HK-2 (cell line): ENCODE measurements at regions not wholly inside any gene's neighbourhood (a gene's known extent, or its start where the extent isn't known, plus 50 kb on each side); places are given as distances from the start of the nearest gene placed in this dataset.

Source experiments
- DNase-seq: peaks from one replicate; pipeline ENCODE4 v3.0.0-alpha.2; 2018; ENCODE audit not compliant: unreplicated experiment

DNA sequence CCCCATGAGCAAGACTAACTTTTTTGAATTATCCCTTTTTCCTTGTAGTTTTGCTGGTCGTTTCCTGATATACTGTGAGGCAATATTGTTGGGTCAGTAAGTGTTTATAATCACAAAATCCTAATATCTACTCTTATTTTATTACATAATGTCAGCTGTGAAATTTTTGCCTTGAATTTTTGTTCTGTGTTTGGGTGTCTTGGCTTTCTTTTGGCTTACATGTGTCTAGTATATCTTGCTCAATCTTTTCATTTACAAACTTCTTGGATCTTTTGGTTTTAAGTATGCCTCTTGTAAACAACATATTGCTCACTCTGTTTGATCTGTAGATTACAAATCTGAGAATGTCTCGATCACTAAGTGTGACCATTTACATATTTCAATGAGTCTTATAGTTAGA lies 330.3 kb upstream of the ARGLU1 start:
- no peak for DNase-seq

DNA sequence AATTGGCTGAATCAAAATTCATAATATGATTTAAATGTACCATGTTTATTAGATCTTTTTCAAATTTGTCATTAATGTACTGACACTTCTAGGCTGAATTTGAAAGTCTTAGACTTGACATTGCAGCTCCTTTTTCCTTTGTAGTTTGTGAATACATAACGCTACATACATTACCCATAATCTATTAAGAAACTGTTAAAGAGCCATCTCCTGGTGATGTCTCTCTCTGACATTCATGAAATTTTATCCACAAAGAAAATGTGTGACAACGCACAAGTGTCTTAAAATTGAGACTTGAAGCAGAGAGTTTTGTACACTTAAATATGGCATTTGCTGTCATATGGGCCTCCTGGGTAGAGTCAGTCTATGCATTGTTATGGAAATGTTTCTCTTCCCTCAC lies 320.2 kb upstream of the ARGLU1 start:
- no peak for DNase-seq

DNA sequence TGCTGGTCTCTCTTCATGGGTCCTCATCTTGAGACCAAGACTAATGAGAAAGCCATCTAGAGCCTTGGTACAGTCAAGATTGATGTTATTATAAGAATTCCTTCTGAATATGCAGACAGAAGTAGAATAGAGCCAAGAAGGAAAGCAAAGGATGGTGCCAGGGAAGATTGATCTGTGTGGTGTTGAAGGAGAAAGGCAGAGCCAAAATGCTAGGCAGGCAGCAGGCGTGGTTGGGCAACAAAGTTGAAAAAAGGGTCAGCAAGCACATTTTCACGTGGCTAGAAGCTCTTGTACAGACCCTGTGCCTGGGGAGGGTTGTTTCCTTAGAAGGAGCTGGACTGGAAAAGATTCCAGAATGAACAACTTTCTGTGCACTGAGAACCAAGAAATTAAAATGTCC lies 319.7 kb upstream of the ARGLU1 start:
- DNase-seq = no peak

DNA sequence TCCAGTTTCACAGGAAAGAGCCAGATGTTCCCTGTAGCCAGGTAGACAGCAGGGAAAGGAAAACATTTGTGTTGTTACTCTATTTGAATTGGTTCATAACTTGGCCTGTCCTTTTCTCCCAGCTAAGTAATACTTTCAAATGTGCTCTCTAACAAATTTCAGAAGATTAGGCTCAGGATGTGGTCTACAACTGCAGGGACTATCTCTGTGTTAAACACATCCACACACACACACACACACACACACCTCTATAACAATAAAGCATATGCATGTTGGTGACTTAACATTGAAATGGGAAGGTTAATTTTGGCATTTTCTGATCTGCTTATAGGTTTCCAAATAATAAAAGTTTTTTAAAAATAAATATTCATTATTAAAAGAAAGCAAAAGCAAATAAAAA lies 316.0 kb upstream of the ARGLU1 start:
- DNase-seq = no peak

DNA sequence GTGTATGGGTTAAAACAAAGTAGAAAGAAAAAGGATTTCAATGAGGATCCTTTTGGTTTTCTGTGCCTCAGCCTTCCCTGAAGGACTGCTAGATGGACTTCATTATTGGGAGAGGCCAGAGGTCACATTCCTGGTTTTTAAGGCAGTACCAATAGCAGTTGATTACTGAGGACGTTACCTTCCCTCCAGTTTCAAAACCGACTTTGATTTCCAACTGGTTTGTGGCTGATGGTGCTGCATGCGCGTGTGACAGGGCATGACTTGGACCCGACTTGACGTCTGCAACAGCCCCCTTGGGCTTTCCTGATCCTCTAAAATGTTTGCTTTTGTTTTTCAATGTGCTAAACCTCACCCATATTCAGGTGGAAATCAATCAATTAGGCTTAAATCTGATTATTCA lies 314.3 kb upstream of the ARGLU1 start:
- no peak for DNase-seq

DNA sequence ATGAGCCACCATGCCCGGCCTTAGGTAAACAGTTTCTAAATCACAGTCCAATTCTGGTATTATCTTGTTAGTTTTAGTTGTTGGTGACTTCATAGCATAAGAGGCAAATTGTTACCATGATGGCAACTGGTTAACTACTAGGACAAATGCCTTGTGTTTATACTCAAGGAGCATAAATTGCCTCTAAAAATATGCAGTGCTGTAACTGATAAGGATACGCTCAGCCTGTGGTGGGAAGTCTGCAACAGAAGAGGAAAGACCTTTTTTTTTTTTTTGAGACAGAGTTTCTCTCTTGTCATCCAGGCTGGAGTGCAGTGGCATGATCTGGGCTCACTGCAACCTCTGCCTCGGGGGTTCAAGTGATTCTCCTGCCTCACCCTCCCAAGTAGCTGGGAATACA lies 311.9 kb upstream of the ARGLU1 start:
- DNase-seq = no peak

DNA sequence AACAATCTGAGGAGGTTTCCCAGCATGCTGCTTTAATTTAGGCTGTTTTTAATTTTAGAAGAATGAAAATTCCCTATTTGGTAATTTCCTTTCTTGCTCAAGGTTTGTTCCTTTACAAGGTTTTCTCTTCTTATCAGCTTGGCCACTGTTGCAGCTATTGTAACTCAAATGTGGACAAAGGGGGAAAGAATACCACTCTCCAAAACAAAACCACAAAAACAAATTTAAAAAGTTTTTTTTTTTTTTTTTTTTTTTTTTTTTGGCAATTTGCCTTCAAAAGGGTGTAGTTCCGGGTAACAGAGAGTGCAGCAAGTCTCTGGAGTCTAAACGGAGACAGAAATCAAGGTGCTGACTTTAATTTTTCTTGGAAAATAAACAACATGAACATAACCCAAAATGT lies 306.4 kb upstream of the ARGLU1 start:
- DNase-seq = no peak

DNA sequence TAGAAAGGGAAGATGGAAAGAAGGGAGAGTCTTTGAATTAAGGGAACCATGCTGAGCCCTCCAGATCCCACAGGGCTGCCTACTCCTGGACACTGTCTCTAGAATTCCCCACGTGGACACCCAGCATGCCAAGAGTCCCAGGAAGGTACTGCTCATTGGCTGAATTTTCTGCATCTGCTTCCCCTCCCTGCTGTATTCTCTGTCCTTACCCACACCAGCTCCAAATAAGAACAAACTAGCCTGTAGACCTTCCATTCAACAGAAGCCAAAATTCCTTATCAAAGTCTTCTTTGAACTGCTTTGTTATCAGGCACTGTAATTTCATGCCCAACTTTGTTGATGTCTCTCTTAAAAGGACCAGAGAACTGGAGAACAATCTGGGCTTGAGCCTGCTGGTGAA lies 305.9 kb upstream of the ARGLU1 start:
- no peak for DNase-seq

DNA sequence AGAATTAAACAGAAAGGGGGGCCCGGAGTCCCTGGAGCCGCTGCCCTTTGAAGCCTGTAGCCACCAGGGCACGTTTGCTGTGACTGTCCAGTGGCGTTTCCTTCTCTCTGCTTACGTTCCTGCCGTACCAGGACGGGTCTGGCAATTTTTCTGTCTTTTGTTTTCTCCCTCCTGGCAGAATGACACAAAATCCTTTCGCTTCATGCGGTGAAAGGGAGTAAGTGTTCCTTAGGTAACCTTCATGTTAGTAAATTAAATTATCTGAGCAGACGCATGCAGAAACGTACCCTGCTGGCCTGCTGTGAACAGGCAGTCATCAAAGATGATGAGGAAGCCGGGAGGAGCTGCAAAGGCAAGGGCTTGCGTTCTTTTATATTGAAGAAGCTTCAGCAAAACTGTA lies 299.3 kb upstream of the ARGLU1 start:
- no peak for DNase-seq

DNA sequence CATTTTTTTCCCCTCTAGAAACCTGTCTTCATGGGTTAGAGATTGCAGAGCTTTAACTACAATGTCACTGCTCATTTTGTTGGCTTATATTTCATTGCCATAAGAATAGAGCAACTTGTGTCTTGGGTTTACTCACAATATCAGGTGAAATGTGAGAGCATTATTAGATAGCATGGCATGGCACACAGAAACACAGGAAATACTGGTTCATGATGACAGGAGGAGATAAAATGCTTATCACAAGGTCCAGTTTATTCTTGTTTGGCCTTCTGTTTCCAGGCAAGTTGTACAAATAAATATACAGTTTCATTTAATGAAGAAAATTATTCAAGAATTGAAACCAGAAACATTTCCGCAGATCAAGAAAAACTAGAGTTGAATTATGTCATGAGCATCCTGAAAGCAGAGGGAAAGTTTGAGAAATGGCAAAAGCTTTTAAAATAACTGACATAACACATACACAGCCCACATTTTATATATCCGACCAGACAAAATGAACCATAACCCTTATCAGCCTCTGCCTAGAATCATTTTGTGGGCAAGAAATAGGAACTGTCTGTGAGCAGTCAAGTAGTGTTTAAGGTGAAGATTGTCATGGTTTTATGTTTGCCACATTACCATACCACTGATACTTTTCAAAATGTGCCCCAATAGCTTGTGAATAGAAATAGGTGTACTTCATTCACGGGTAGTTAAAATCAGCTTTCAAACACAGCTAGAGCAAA lies 297.9 kb upstream of the ARGLU1 start:
- DNase-seq = no peak

DNA sequence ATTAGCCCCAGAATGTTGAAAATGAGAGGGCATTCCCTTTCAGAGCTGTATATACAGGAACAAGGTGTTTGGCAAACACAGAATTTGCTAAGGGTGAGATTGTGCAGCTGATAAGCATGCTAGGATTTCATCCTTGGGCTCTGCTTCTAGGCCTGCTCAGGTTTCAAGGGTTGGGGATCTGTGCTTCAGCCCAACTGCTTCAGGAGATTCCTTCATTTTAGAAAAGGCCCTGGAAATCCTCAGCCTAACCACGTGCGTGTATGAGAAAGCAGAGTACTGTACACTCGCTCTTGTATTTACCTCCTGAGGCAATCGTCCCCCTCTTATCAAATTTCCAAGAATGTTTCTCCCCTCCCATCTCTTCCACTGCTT lies 291.6 kb upstream of the ARGLU1 start:
- DNase-seq = no peak

DNA sequence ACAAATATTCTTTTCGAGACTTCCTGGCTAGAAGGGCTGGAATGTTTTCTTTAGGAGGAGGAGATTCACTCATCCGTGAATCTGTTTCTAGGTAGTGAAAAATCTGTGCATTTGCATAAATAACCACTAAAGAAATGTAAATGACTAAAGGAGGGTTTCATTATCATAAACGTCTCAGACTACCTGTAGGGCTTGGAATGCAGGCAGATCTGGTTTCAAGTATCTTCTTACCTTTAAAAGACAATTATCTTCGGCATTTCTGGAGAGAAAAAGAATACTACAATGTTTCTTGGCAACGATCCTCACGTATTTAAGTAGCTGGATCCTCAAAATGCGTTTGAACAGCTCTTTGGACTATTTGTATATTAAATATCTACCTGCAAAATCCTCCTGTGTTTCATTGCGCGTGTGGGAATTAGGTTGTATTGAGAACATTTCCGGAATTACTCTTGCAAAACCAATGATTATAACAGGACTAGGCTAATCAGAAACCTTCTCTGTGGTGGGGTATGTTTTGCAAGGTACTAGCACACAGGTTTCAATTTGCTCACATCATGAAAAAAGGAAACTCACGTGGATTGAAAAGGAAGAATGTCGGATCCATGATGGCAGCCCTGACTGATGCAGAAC lies 291.1 kb upstream of the ARGLU1 start:
- DNase-seq = no peak

DNA sequence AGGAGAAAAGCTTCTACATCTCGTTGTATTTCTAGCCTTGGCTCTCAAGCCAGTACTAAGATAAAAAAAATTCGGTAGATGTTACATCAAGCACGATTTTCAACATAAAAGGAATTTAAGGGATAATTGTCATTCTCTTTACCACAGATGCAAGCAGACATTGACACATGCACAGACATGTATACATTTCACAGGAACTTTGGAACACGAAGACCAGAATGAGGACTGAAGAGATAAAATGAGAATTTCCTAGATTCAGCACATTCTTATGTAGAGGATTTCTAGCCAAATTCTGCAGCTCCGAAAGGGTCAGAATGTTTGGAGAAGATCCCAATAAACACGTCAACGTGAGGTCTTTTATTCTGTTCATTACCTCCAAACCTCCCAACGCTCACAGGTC lies 284.5 kb upstream of the ARGLU1 start:
- no peak for DNase-seq

DNA sequence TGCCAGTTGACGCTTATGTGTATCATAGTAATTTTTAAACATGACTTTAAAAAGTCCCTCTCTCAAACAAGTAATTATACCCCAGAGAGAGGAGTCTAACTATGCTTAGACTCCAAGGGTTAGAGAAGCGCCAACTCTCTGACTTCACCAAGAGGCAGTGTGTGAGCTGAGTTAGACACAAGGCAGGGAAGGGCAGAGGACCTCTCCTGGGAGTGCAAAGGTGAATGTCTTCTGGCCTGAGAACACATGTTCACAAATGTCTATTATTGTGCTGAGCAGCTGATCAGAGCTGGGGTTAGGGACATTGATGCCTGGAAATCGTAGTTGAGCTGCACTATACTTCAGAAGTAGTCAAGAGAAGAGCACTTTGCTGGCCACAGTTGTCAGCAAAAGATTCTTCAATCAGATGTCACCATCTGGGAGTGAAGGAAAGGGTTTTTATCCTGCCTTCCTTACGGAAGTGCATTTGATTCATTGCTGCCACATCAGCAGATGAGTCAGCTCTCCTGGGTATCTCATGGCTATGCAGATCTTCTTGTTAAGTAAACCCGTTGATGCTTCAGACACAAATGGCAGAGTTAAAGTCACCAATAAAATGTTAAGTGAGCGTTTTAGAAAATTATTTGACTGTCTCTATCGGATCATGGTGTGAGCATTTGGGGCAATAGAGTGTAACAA lies 283.2 kb upstream of the ARGLU1 start:
- DNase-seq = peak; percentile 2

DNA sequence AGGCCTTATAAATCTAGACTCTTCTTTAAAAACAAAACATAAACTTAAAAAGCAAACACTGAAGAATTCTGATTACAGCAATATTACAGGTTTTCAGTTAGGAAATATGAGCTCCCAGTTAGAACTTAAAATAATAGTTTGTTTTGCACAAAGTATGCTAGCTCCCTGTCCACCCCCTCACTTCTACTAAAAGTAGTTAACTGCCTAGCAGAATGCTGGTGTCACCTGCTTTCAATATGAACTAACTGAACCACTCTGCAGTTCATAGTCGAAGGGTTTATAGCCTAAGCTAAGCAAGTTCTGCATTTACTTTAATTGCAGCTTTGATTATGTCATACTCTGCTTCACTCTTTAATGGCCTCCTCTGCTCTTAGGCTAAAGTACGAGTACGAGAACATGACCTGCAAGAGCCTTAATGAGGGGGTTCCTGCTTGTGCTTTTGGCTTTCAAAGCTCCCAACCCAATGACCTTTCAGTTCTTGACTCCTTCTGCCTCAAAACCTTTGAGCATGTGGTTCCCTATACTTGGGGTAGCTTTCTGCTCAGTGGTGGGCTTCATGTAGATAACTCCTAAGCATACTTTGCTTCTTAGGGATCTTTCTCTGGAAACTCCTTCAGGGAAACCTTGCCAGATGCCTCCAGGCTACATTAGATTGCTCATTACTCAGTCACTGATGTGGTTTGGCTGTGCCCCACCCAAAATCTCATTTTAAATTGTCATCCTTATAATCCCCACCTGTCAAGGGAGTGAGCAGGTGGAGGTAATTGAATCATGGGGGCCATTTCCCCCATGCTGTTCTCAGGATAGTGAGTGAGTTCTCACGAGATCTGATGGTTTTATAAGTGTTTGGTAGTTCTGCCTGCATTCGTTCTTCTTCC lies 278.9 kb upstream of the ARGLU1 start:
- DNase-seq = no peak

DNA sequence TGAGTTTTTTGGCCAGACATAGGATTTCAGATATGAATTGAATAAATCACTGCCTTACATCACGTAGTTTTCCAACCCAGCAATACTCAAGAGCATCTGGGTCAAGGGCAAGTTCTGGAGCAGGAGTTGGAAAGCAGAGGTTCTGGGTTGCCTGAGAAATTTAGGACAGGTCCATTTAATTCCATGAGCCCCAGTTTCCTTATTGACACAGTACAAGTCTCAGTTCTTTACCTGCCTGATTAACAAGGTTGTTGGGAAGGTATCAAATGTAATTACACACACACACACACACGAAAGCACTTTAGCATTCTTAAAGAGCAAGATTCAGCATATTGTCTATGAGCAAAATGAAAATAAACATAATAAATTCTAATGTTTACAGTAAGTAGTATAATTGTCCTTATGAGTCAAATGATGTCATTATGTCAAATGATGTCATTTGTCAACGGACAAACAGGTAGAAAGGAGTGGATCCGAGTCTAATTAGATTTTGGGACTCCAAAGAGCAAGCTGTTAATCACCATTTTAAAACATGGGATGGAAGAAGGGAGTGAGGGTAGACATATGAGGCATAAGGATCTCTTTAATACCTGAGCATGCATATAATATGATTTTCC lies 268.4 kb upstream of the ARGLU1 start:
- DNase-seq = no peak

DNA sequence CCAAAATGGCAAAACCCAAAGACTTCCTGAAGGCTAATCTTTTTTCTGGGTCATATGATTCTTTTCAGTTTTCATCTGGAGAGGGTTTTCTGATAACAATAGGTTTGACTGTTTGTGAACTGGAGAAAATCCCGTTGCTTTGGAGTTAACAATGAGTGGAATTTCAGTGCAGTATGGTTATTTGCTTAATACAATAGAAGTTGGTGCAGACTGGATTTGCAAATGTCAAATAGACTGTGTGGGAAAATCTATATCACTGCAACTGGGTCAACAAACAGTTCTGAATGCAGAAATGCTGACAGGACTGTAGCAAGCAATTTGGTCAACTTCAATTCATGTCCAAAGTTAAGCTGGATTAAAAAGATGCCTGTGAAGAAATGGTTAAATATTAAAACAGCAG lies 267.5 kb upstream of the ARGLU1 start:
- DNase-seq = no peak

DNA sequence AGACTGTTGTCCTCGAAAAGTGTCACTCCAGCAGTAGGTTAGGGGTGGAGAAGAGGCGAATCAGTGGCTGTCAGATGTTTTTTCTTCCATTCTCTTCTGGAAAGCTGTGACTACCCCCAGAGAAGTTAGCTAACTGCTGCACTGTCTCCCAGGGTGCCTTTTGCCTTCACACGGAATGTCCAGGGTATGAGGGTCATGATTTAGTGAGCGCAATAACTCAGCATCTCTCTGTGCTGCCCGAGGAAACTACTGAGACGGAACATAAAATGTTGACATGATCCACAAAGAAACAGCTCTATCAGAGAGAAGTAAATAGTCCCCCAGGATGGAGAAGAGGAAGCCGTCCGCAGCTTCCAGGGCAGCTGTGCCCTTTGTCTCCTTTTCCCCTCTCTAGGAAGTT lies 254.0 kb upstream of the ARGLU1 start:
- DNase-seq = no peak

DNA sequence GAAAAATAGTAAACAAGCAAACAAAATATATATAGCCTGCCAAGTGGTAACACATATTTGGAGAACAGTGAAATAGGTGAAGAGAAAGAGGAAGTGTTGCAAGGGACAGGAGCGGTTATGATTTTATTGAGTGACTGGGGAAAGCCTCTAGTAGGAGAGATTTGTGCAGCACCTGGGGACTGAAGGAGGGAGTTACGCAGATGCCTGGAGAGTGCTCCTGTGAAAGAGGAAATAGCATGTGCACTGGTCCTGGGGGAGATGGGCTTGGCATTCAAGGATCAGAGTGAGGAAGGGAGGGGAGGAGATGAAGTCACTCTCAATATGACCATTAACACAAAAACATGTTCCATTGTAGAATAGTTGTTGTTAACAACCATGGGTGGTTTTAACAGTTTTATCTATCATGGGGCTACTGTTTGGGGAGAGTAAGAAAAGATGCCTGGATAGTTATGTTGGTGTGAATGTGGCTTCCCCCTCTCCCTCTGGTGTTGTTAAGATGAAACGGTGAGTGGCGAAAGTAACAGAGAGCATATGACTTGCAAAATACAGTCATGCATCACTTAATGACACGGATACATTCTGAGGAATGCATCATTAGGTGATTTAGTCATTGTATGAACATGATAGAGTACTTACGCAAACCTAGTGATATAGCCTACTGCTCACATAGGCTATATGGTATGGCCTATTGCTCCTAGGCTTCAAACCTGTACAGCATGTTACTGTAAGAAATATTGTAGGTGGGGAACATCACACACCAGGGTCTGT lies 251.7 kb upstream of the ARGLU1 start:
- DNase-seq = no peak

DNA sequence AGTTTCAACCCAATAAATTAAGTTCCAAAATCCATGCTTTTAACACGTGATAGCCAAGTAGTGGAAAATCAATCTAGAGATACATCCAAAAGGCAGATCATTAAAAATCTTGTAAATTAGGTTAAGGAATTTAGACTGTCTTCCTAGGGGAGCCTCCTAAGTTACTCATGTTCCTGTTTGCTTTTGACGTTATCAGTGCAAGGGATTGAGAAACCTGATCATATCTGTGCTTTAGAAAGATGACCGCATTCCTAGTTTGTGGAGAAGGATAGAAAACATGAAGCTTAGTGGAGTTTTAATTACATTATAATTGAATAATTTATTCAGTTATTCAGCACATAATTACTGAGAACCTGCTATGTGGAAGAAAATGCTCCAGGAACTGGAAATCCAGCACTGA lies 251.0 kb upstream of the ARGLU1 start:
- no peak for DNase-seq

DNA sequence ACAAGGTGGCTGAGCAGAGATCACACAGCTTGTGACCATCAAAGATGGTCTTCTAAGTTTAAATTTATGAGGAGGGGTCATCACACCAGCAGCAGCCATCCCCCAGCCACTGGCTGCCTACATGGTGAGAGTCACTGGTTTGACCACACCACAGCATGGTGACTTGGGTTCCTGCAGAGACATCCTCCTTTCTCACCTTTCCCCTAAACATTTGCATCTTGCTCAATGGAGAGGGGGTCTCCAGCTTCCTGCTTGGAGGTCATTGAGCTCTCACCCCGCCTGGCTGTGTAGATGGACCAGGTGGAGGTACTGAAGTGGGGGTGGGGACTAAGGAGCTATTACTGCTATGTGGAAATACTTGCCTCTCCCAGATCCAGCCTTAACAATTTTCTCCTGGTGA lies 247.6 kb upstream of the ARGLU1 start:
- no peak for DNase-seq
